ENCODE measurements at regions not wholly inside any gene's neighbourhood (a gene's known extent, or its start where the extent isn't known, plus 50 kb on each side); places are given as distances from the start of the nearest gene placed in this dataset.

- no peaks in the 10 kb centered on the region for H3K9me3 ChIP-seq
- TF ChIP-seq CTCF (IDR thresholded peaks at IDR 0.05) (no peak), POLR2A (IDR thresholded peaks at IDR 0.05) (no peak)
- intact Hi-C loops (cut with DNase I; ENCODE audit: low total_unique reads): no loop called here
Observed at GRCh38 chr3:6523043-6523442, 337.9 kb upstream of the GRM7 start.

GRCh38 chr3:6524479-6524878, 336.4 kb upstream of the GRM7 start:
- intact Hi-C loops (cut with DNase I; ENCODE audit: low total_unique reads): no loop called here

More at GRCh38 chr3:6523043-6523442, 337.9 kb upstream of the GRM7 start:
- Histone ChIP-seq H3K27me3 (no peaks in the 10 kb centered on the region), H3K27ac (no peak overlapping the region), H3K4me3 (no peak overlapping the region), H3K4me1 (no peaks in the 10 kb centered on the region), H3K36me3 (no peaks in the 10 kb centered on the region)
- DNase-seq: no peak

GRCh38 chr3:6526321-6526720, 334.6 kb upstream of the GRM7 start:
- intact Hi-C loops (cut with DNase I; ENCODE audit: low total_unique reads): no loop called here
- no peak for TF ChIP-seq CTCF (IDR thresholded peaks at IDR 0.05)
- TF ChIP-seq POLR2A (IDR thresholded peaks at IDR 0.05): no peak
- Histone ChIP-seq H3K27me3 (no peaks in the 10 kb centered on the region), H3K4me1 (no peaks in the 10 kb centered on the region), H3K36me3 (no peaks in the 10 kb centered on the region), H3K9me3 (no peaks in the 10 kb centered on the region), H3K4me3 (no peak overlapping the region), H3K27ac (no peak overlapping the region)
- no peak for DNase-seq

More at GRCh38 chr3:6524479-6524878, 336.4 kb upstream of the GRM7 start:
- no peak for DNase-seq
- TF ChIP-seq CTCF (IDR thresholded peaks at IDR 0.05): no peak
- TF ChIP-seq POLR2A (IDR thresholded peaks at IDR 0.05): no peak
- Histone ChIP-seq H3K4me3 (no peak overlapping the region), H3K9me3 (no peaks in the 10 kb centered on the region), H3K4me1 (no peaks in the 10 kb centered on the region), H3K36me3 (no peaks in the 10 kb centered on the region), H3K27ac (no peak overlapping the region), H3K27me3 (no peaks in the 10 kb centered on the region)

- no peaks in the 10 kb centered on the region for H3K9me3 ChIP-seq
- no peak overlapping the region for H3K4me3 ChIP-seq
- DNase-seq: no peak
- no peak overlapping the region for H3K27ac ChIP-seq
- no peaks in the 10 kb centered on the region for H3K27me3 ChIP-seq
- TF ChIP-seq CTCF (IDR thresholded peaks at IDR 0.05) (no peak), POLR2A (IDR thresholded peaks at IDR 0.05) (no peak)
- H3K4me1 ChIP-seq: no peaks in the 10 kb centered on the region
- H3K36me3 ChIP-seq: no peaks in the 10 kb centered on the region
- intact Hi-C loops (cut with DNase I; ENCODE audit: low total_unique reads): no loop called here
Observed at GRCh38 chr3:6526861-6527260, 334.1 kb upstream of the GRM7 start.

- H3K36me3 ChIP-seq: no peaks in the 10 kb centered on the region
- no peaks in the 10 kb centered on the region for H3K27me3 ChIP-seq
- H3K4me3 ChIP-seq: no peak overlapping the region
- TF ChIP-seq CTCF (IDR thresholded peaks at IDR 0.05): no peak
- no peak for TF ChIP-seq POLR2A (IDR thresholded peaks at IDR 0.05)
- H3K27ac ChIP-seq: no peak overlapping the region
- DNase-seq: no peak
- no peaks in the 10 kb centered on the region for H3K9me3 ChIP-seq
- intact Hi-C loops (cut with DNase I; ENCODE audit: low total_unique reads): no loop called here
- no peaks in the 10 kb centered on the region for H3K4me1 ChIP-seq
Observed at GRCh38 chr3:6528951-6529350, 332.0 kb upstream of the GRM7 start.
